NCI-H1930 (cell line): ENCODE measurements at regions not wholly inside any gene's neighbourhood (a gene's known extent, or its start where the extent isn't known, plus 50 kb on each side); places are given as distances from the start of the nearest gene placed in this dataset.
"Not testable (repeated sequence)": the region's sequence is repeated elsewhere in the genome, so short reads cannot be mapped to it uniquely, and the experiment has no call there.

Experiments used
- DNase-seq, 2 experiments: peaks; one replicate each; lab custom pipeline; 2025; lab: John Stamatoyannopoulos, UW

DNA sequence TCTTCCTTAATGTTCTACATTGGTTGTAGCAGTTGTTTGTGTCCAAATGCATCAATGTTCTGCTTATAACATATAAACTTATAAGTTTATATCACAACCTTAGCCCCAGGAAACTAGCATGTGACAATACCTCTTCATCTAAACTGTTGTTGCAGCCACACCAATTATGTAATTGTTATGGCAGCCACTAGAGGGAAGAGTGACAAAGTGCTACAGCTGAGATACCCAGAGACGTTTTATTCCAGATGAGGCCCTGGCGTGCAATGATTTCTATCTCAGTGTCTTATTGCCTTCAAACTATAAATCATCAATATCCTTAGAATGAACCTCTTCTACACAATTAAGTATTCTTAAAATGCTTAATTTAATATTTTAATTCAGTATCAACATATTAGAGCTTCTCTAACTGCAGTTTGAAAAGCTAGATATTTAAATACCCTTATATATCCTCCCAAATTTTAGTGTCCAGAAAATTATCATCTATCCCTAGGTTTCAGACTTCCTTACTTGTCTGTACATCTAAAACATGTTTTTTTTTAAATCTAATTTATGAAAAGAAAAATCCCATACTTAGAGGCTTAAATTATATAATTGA lies 171.6 kb downstream of the PCDH10 start:
- DNase-seq, result no peak

DNA sequence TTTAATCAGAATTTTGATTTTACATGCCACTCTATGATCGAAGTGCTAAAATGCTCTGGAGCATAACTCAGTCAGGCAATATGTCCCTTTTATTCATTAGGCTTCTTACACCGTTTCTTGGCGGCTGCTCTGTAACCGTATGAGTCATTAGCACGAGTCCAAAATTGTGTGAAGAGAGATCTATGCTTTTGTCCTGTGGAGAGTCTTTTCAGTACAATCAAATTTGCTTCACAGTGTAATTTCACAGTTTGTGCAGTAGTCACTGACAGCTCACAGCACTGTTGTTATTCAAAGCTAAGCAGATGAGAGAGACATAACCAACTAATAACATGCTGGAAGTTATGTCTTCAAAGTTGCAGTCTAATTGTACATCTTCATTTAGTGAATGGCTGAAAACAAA lies 167.8 kb downstream of the PCDH10 start:
- DNase-seq, result no peak

DNA sequence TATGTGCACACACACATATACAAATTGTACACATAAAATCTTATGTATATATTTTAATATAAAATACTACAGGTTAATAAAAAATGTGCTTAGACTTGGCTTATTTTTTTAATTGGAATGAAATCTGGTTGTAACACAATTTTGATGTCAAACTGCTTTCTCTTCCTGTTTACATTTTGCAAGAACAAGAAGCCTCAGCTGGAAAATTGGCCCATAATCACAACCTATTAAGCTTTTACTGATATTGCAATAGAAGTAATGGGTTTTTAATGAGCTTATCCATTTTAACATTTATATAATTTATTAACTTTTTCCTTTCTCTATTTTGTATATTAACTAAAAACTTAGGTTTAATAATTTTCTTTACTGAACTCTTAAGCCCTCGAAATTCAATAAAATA lies 165.9 kb downstream of the PCDH10 start:
- no peak for DNase-seq

DNA sequence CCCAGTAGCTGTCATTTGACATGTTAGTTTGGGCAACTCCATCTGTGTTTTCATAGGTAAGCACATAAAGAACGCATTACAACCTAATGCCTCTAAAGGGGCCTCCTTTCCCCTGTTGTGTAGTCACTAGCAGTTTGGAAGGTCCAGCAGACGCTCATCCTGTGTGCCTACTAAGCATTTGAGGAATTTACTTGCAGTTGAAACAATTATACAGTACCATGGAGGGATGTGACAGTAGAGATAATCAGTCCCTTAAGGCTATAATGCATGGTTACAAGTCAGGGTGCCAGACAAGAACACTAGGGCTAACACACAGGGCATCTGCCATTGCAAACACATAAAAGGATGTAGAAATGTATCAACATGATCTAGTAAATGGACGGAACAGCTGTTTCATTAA lies 138.3 kb downstream of the PCDH10 start:
- no peak for DNase-seq

DNA sequence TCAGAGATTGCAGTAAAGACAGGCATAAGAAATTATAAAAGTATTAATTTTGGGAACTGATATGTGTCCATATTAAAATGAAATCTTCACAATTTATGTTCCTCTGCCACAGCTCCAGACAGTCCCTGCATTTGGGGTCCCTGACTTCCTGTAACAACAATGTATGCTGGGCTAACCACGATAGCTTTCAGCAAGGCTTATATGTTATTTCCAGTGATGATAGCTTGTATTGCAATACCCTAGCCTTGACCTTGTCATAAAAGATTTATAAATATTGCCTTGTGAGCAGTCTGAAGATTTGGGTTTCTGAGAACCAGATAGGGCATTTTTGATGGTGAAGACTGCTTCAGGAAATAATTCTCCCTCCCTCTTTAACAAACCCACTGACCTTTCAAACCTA lies 129.5 kb downstream of the PCDH10 start:
- no peak for DNase-seq

DNA sequence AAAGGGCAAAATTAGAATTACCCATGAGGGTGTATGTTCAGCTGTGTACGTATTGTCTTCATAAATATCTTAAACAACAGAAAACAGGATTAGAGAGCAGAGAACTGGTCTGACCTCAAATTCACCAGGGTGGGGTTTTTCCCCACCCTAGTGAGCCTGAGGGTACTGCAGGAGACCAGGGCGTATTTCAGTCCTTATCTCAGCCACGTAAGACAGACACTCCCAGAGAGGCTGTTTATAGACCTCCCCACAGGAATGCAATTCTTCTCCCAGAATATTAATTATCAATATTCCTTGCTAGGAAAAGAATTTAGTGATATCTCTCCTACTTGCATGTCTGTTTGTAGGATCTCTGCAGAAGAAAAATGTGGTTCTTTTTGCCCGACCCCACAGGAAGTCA lies 128.8 kb downstream of the PCDH10 start:
- DNase-seq, result not testable (repeated sequence)

DNA sequence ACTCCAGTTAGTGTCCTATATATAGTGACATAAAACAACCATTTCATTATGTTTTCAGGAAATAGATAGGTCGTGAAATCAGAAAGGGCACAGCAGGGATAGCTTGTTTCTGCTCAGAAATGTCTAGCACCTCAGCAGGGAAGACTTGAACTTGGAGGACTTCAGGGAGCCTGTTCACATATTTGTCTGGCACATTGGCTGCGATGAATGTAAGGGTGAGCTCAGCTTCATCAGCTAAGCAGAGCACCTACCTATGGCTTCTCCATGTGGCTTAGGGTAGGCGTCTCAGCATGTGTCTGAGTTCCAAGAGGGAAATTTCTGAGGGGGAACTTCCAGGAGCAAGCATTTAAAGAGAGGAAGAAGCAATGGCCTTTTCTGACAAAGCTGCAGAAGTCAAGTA lies 126.2 kb downstream of the PCDH10 start:
- no peak for DNase-seq

DNA sequence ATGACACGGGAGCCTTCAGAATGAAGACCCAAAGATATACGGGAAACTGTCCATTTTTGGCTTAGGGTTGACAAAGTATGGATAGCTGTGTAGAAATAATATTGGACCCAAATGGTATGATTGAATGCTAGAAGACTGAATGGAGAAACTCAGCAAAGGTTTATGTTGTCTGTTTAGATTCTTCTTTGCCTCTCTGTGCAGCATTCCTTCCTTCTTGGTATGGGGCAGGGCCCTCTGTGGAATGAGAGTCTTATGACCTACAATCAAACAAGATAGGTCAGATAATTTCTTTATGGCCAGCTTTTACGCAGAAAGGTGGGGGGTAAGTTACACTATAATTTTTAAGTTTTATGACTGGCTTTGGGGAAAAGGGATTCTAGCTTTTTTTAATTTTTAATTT lies 124.3 kb downstream of the PCDH10 start:
- DNase-seq, result no peak

DNA sequence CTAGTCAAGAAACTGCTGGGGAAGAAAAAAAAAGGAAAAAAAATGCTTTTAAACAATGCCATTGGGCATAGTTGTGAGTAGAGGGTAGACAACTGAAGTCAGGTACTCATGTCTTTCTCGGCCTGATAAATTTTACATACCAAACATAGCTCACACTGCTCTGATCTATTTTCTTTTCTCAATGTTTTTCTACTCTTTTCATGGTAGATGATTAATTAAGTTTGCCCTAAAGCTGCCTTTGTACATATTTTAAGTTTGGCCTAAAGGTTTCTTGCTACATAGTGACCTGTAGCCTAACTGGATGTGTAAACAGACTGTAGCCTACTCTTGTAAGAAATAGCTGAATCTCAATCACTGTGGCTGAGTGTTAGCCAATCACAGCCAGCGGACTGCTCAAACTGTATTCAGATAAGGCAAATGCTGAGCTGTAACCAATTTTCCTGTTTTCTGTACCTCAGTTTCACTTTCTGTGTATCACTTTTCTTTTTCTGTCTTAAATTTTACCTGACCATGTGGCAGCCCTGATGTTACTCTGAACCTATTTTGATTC lies 121.0 kb downstream of the PCDH10 start:
- no peak for DNase-seq

DNA sequence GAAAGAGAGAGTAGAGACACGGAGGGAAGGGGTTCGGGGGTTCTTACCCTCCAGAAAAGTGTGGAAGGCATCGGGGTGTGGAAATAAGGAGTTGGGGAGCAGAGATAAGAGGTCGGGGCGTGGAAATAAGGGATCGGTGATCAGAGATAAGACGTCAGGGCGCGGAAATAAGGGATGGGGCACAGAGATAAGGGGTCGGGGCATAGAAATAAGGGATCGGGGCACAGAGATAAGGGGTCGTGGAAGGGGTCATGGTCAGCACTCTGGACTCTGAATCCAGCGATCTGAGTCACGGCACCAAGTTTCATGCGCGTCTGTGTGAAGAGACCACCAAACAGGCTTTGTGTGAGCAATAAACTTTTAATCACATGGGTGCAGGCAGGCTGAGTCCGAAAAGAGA lies 119.1 kb downstream of the PCDH10 start:
- no peak for DNase-seq

DNA sequence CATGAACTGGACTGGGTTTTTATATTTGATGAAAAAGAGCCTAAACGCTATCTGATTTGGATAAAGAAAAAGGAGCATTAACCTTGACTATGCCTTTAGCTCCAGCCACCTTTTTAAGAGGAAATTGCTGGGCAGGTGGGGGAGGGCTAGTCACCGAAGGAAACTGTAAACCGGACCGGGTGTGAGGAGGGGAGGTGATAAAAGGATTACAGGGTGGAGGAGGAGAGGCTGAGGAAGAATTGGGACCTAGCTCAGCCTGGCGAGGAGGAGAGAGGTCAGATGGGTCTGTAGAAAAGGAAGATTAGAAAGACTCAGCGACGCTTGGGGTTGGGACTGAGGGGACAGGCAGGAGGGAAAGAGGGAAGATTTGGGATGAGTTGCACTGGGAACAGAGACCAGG lies 118.4 kb downstream of the PCDH10 start:
- DNase-seq, result not testable (repeated sequence)

DNA sequence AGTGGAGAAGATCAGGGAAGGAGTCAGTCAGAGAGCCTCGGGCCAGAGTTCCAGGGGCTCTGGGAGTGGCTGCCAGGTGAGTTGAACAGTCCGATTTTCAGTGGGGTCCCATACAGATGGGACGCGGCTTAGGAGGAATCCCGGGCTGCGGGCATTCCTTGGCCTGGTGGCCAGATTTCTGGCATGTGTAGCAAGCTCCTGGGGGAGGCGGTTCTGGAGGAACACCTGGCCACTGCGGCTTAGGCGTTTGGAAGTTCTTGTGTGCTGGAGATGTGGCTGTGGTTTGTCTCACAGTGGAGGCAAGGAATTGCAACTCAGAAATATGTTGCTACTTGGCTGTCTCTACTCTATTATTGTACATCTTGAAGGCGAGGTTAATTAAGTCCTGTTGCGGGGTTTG lies 117.9 kb downstream of the PCDH10 start:
- not testable (repeated sequence) for DNase-seq

DNA sequence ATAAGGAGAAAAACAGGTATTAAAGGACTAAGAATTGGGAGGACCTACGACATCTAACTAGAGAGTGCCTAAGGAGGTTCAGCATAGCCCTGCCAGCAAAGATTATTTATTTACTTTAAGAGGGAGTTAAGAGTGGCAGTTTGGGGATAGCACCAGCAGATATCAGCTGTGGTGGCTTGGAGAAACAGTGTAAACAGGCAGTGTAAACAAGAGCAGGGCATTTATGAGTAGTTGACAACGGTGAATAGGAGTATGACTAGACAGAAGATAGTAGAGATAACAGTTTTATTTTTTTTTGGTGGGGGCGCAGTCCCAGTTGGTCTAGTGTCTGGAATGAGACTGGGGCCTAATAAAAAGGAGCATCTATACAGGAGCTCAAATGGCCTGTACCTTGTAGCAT lies 115.2 kb downstream of the PCDH10 start:
- DNase-seq, result not testable (repeated sequence)

DNA sequence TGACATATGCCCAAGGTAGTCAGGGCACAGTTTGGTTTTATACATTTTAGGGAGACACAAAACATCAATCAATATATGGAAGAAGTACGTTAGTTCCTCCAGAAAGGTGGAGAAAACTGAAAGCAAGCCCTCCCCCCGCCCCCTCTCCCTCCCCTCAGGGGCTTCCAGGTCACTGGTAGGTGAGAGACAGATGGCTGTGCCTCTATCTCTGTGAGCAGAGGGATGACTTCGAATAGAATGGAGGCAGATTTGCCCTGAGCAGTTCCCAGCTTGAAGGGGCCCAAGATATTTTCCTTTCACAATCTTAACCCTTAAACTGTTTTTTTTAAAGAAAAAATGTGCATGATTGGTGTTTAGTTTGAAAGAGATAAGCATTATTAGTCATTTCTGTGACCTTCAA lies 114.0 kb downstream of the PCDH10 start:
- no peak for DNase-seq

DNA sequence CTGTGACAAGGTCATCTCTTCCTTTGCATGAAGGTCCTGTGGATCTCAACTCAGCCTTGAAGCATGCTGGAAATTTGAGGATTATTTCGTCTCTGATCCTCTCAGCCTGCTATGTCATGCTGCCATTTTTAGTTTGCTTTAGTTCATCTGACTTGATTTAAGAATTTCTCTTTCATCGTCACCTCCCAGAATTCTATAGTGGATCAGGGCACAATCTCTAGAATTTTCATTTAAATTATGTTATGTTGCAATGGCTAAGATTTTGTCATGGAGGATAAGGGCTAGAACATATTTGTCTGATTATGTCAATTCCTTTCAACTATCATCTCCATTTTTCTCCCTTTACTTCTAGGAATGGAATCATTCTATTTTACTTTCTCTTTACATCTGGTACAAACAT lies 98.8 kb downstream of the PCDH10 start:
- DNase-seq, result no peak

DNA sequence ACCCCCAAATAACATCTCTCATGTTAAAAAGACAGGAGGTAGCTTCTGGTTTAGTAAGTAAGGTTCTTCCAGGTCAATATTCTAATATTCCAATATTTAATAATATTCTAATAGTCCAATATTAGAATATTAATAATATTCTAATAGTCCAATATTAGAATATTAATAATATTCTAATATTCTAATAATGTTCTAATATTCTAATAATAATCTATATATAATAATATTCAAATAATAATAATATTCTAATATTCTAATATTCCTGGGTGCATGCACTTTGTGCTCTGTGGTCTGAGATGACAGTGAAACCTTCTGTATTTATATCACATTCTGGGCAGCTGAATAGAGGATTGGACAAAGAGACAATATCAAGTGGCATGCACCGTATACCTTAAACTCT lies 96.1 kb downstream of the PCDH10 start:
- DNase-seq, result no peak
